Kidney (tissue), 13 donors: ENCODE measurements at regions not wholly inside any gene's neighbourhood (a gene's known extent, or its start where the extent isn't known, plus 50 kb on each side); places are given as distances from the start of the nearest gene placed in this dataset.

Experiments used
- DNase-seq, 5 donors: peaks; one replicate each; pipeline ENCODE4 v3.0.0-alpha.2; 2013 to 2020
- FAIRE-seq: peaks from 2 replicates; lab custom pipeline; 2012; peaks lifted over from hg19 to GRCh38; lab: Jason Lieb, UNC
- H3K27ac ChIP-seq, 2 donors: one replicate each; pipeline ENCODE4 v1.7.0; 2013; ENCODE audit warnings: low read depth in 2 of 2, low read length in 2 of 2, inconsistent platforms in 1 of 2
- H3K27me3 ChIP-seq: one replicate; pipeline ENCODE4 v1.7.1; 2013; ENCODE audit warnings: low read length, inconsistent platforms; ENCODE audit not compliant: control insufficient read depth, insufficient read depth
- H3K36me3 ChIP-seq, 3 donors: one replicate each; pipeline versions ENCODE4 v1.7.0 to v1.7.1; 2013; ENCODE audit warnings: low read length in 3 of 3, control low read depth in 1 of 3, inconsistent platforms in 1 of 3; ENCODE audit not compliant: insufficient read depth in 3 of 3, control insufficient read depth in 2 of 3
- H3K4me1 ChIP-seq, 3 donors: one replicate each; pipeline versions ENCODE4 v1.7.0 to v1.7.1; 2013; ENCODE audit warnings: low read length in 3 of 3, inconsistent platforms in 1 of 3, low read depth in 1 of 3; ENCODE audit not compliant: control insufficient read depth in 2 of 3, insufficient read depth in 2 of 3
- H3K4me3 ChIP-seq, 3 donors: one replicate each; pipeline versions ENCODE4 v1.7.0 to v1.8.1; 2013; ENCODE audit warnings: low read length in 3 of 3, control low read depth in 1 of 3, inconsistent platforms in 1 of 3
- H3K9ac ChIP-seq, 3 donors: one replicate each; pipeline versions ENCODE4 v1.7.0 to v1.7.1; 2013; ENCODE audit warnings: low read length in 3 of 3, control low read depth in 1 of 3, inconsistent platforms in 1 of 3
- H3K9me3 ChIP-seq, 3 donors: one replicate each; pipeline versions ENCODE4 v1.7.0 to v1.7.1; 2013; ENCODE audit warnings: low read length in 3 of 3, control low read depth in 1 of 3, inconsistent platforms in 1 of 3; ENCODE audit not compliant: control insufficient read depth in 2 of 3, insufficient read depth in 1 of 3
- intact Hi-C: fragments of 100-400 bp; cut with DNase I; formaldehyde crosslinking; loops from one replicate; pipeline ENCODE4 v1.11.1; 2022
- TF ChIP-seq, protein P1 (sequence below): IDR thresholded peaks from 3 replicates; pipeline ENCODE4 v1.5.1; 2012; ENCODE audit warnings: mild to moderate bottlenecking, moderate library complexity, borderline replicate concordance; ENCODE audit not compliant: insufficient read depth; ENCODE audit errors: extremely low read depth
- donor health status: control.
- donor health status: control.
- donor health status: control.
- donor health status: control.
- donor health status: control.
- donor health status: DM: yes; HTN: yes; CAD: no.
- donor health status: Normal renal cell carcinoma (clear cell type).

DNA sequence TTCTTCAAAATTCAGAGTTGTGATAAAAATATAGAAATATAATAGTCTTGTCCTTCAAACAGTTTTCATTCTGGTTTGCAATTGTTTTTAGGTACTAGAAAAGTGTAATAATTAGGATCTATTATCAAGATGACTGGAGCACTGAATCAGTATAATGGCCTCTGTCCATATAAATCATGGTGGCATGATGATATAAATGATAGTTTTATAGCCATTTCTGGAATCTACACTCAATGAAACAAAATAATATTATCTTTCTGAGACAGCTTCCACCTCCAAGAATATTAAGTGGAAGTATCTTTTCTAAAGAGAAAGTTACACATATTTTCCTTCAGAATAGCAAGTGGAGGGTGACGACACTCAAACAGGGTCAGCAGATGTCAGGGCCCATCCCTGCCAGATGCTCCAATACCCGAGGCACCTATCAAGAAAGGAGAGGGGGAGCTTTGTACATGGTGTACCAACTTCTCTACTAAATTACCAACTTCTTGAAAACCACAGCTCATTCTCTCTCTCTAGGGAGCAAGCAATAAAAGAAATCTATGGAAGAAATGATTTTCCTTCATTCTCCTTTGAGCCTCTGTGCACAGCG is 882.7 kb upstream of the CHAC2 start:
- Histone ChIP-seq H3K36me3 (no peaks in the 10 kb centered on the region), H3K9ac (no peak overlapping the region), H3K27ac (no peak overlapping the region), H3K4me3 (no peak overlapping the region), H3K4me1 (no peaks in the 10 kb centered on the region), H3K27me3 (no peaks in the 10 kb centered on the region), H3K9me3 (no peaks in the 10 kb centered on the region)
- intact Hi-C loops: no loop called here
- no peak for FAIRE-seq
- DNase-seq: no peak
- TF ChIP-seq, protein P1, sequence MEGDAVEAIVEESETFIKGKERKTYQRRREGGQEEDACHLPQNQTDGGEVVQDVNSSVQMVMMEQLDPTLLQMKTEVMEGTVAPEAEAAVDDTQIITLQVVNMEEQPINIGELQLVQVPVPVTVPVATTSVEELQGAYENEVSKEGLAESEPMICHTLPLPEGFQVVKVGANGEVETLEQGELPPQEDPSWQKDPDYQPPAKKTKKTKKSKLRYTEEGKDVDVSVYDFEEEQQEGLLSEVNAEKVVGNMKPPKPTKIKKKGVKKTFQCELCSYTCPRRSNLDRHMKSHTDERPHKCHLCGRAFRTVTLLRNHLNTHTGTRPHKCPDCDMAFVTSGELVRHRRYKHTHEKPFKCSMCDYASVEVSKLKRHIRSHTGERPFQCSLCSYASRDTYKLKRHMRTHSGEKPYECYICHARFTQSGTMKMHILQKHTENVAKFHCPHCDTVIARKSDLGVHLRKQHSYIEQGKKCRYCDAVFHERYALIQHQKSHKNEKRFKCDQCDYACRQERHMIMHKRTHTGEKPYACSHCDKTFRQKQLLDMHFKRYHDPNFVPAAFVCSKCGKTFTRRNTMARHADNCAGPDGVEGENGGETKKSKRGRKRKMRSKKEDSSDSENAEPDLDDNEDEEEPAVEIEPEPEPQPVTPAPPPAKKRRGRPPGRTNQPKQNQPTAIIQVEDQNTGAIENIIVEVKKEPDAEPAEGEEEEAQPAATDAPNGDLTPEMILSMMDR: no peak

DNA sequence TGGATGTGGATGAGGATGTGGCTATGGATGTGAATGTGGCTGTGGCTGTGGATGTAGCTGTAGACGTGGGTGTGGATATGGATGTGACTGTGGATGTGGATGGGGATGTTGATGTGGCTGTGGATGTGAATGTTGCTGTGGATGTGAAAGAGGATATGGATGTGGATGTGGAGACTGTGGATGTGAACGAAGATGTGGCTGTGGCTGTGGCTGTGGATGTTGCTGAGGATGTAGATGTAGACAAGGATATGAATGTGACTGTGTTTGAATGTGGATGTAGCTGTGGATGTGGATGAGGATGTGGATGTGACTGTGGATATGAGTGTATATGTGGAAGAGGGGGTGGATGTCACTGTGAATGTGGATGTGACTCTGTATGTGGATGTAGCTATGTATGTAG is 884.6 kb upstream of the CHAC2 start:
- no peak for DNase-seq
- Histone ChIP-seq H3K4me3 (no peak overlapping the region), H3K4me1 (no peaks in the 10 kb centered on the region), H3K27me3 (no peaks in the 10 kb centered on the region), H3K9me3 (no peaks in the 10 kb centered on the region), H3K27ac (no peak overlapping the region), H3K9ac (no peak overlapping the region), H3K36me3 (no peaks in the 10 kb centered on the region)
- TF ChIP-seq, protein P1: no peak
- intact Hi-C loops: no loop called here
- no peak for FAIRE-seq

DNA sequence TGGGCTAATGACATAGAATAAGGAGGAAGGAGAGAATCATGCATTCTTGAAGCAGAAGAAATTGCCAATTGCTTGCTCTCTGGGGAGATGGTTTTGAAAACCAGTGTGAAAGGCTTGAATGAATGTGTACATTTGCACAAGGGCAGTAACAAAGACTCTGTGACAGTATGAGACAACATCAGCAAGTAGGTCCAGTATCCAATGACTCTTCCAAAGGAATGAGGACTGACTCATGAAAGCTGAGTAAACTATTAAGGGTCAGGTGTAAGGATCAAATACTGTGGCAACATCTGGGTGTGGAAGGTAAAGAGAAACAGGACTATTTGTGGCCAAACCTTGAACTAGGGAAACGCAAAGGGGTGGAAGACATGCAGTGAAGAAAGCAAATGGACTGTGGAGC is 886.0 kb upstream of the CHAC2 start:
- DNase-seq: peak in 1 of 5 donors; percentile 2
- no peak overlapping the region for H3K4me3 ChIP-seq
- intact Hi-C loops: no loop called here
- TF ChIP-seq, protein P1: no peak
- no peaks in the 10 kb centered on the region for H3K36me3 ChIP-seq
- no peaks in the 10 kb centered on the region for H3K4me1 ChIP-seq
- no peak overlapping the region for H3K27ac ChIP-seq
- FAIRE-seq: no peak
- H3K9me3 ChIP-seq: no peaks in the 10 kb centered on the region
- no peaks in the 10 kb centered on the region for H3K27me3 ChIP-seq
- H3K9ac ChIP-seq: no peak overlapping the region

DNA sequence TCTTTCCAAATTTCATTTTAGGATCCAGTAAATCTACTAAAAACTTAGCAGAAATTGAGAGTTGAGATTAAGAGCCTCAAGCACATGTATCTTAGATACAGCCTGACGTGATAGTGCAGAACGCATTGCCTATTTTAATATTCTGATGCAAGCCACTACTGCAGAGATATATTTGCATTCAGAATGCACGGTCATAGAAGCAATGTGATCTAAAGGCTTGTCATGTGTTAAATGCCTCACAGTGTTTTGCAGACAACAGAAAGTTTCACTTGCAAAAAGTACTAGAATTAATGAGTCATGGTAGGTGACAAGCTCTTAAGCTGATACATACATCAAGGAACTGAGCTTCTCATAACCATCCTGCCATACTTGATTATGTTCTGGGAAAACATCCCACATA is 886.7 kb upstream of the CHAC2 start:
- no peak for DNase-seq
- TF ChIP-seq, protein P1: no peak
- H3K9me3 ChIP-seq: no peaks in the 10 kb centered on the region
- no peaks in the 10 kb centered on the region for H3K4me1 ChIP-seq
- no peaks in the 10 kb centered on the region for H3K36me3 ChIP-seq
- no peak overlapping the region for H3K9ac ChIP-seq
- no peak for FAIRE-seq
- H3K4me3 ChIP-seq: no peak overlapping the region
- intact Hi-C loops: no loop called here
- H3K27ac ChIP-seq: no peak overlapping the region
- no peaks in the 10 kb centered on the region for H3K27me3 ChIP-seq
